Heart right ventricle (tissue), 16 donors: ENCODE measurements at regions not wholly inside any gene's neighbourhood (a gene's known extent, or its start where the extent isn't known, plus 50 kb on each side); places are given as distances from the start of the nearest gene placed in this dataset.

ENCODE experiments used
- ATAC-seq, 8 donors: fragments of 200-7000 bp; cut with Tn5 transposase; one replicate each; pipeline ENCODE4 v1.9.1; 2020; ENCODE audit warnings: mild to moderate bottlenecking in 8 of 8, moderate library complexity in 8 of 8, moderate number of reproducible peaks in 1 of 8
- DNase-seq, 2 donors: peaks; one replicate each; pipeline ENCODE4 v3.0.0-alpha.2; 2020
- H3K27ac ChIP-seq, 10 donors: fragments of 200-600 bp; sonication (generic) in 2 of 10; one replicate each; pipeline versions ENCODE4 v1.5.0 to v1.8.0; 2020 to 2022; ENCODE audit warnings: mild to moderate bottlenecking in 3 of 10
- H3K27me3 ChIP-seq, 7 donors: fragments of 200-600 bp; one replicate each; pipeline ENCODE4 v1.8.0; 2021 to 2022; ENCODE audit warnings: mild to moderate bottlenecking in 2 of 7
- H3K36me3 ChIP-seq, 9 donors: fragments of 200-600 bp; sonication (generic) in 1 of 9; one replicate each; pipeline versions ENCODE4 v1.5.0 to v1.8.0; 2020 to 2022; ENCODE audit warnings: mild to moderate bottlenecking in 2 of 9
- H3K4me1 ChIP-seq, 9 donors: fragments of 200-600 bp; sonication (generic) in 1 of 9; one replicate each; pipeline versions ENCODE4 v1.5.0 to v1.8.0; 2020 to 2022; ENCODE audit warnings: mild to moderate bottlenecking in 4 of 9
- H3K4me3 ChIP-seq, 10 donors: fragments of 200-600 bp; sonication (generic) in 2 of 10; one replicate each; pipeline versions ENCODE4 v1.5.0 to v1.8.0; 2020 to 2022; ENCODE audit warnings: mild to moderate bottlenecking in 7 of 10, moderate library complexity in 2 of 10
- H3K9me3 ChIP-seq, 11 donors: fragments of 200-600 bp in 10 of 11; sonication (generic) in 2 of 11; one replicate each; pipeline versions ENCODE4 v1.5.0 to v1.8.0; 2013 to 2022; ENCODE audit warnings: mild to moderate bottlenecking in 2 of 11, control low read depth in 1 of 11, moderate library complexity in 1 of 11
- CTCF ChIP-seq, 9 donors: fragments of 200-600 bp; sonication (generic) in 2 of 9; IDR thresholded peaks; one replicate each; pipeline versions ENCODE4 v1.5.0 to v1.8.0; 2021 to 2022; ENCODE audit warnings: antibody characterized with exemption in 9 of 9, mild to moderate bottlenecking in 5 of 9, moderate library complexity in 1 of 9
- WGBS, 2 donors: extraction: QIAGEN DNeasy Blood & Tissue Kit; methylation state at CpG; one replicate each; pipeline ENCODE4 v1.1.7; 2013; ENCODE audit warnings: inconsistent platforms in 1 of 2; 5-methylcytosine and 5-hydroxymethylcytosine counted together
- intact Hi-C, 10 donors: fragments of 100-400 bp; cut with DNase I; formaldehyde crosslinking; loops; one replicate each; pipeline versions ENCODE4 v1.11.1 to v1.14.2; 2022
- donor health status: Arrhythmogenic right ventricular cardiomyopathy.
- donor health status: ischemic (EF 13 %, LVEDD 7.1; RV severe dilation, severe dysfunction).
- donor health status: healthy with polysubstance abuse.
- donor health status: DM: no; HTN: yes; CAD: no.
- donor health status: DM: no; HTN: no; CAD: no.
- donor health status: ischemic (EF 25% LVEDD 6.9; RV normal size, moderate dysfunction).
- donor health status: ischemic (EF 25% LVEDD 5.7; RV mildly dilated, moderate dysfunction).
- donor health status: healthy.
- donor health status: DM: yes; HTN: yes; CAD: no.
- donor health status: Ischemic cardiomyopathy.
- donor health status: ischemic (EF 35%, LVEDD 5.7; RV mildly dilated, moderate dysfunction).
- donor health status: nonischemic (EF 11% LVEDD 7.7; RV severe dilation, severe dysfunction).
- donor health status: DM: yes; HTN: yes; CAD: no.
- donor health status: PGD.
- donor health status: ischemic (EF 29% LVEDD 5.4; RV normal size, mild dysfunction).
- donor health status: nonischemic (EF 23%, LVEDD 6.1; RV moderate dilation, normal function).

- Histone ChIP-seq H3K4me1 (peaks cover 0 to 16% (median 4%) of the 10 kb centered on the region in 9 donors), H3K27ac (no peak overlapping the region), H3K4me3 (no peak overlapping the region), H3K36me3 (no peaks in the 10 kb centered on the region), H3K9me3 (no peaks in the 10 kb centered on the region), H3K27me3 (no peaks in the 10 kb centered on the region)
- ATAC-seq (no peak), DNase-seq (no peak)
- TF ChIP-seq CTCF (IDR thresholded peaks at IDR 0.05), result no peak
- intact Hi-C loops, result no loop called here
- WGBS, 2 donors, result 48 to 56% methylated on average over 2 of the region's 2 CpGs
Measured at GRCh38 chr10:60508831-60509230, 119.2 kb upstream of the ANK3 start.

GRCh38 chr10:60508037-60508436 lies 118.4 kb upstream of the ANK3 start:
- ATAC-seq, result peak in 2 of 8 donors; percentile 46 to 47
- H3K9me3 ChIP-seq, result no peaks in the 10 kb centered on the region
- intact Hi-C loops, result no loop called here
- H3K4me1 ChIP-seq, result peaks cover 0 to 16% (median 4%) of the 10 kb centered on the region in 9 donors
- H3K27me3 ChIP-seq, result no peaks in the 10 kb centered on the region
- DNase-seq, result no peak
- TF ChIP-seq CTCF (IDR thresholded peaks at IDR 0.05), result no peak
- no peak overlapping the region for H3K27ac ChIP-seq
- WGBS, 2 donors, result 81 to 82% methylated on average over 3 of the region's 3 CpGs
- H3K4me3 ChIP-seq, result no peak overlapping the region
- H3K36me3 ChIP-seq, result no peaks in the 10 kb centered on the region

- no peaks in the 10 kb centered on the region for H3K9me3 ChIP-seq
- peaks cover 0 to 8% (median 0%) of the 10 kb centered on the region in 9 donors for H3K4me1 ChIP-seq
- TF ChIP-seq CTCF (IDR thresholded peaks at IDR 0.05), result no peak
- no peak overlapping the region for H3K4me3 ChIP-seq
- DNase-seq, result no peak
- no peaks in the 10 kb centered on the region for H3K27me3 ChIP-seq
- 94% methylated on average over 4 of the region's 4 CpGs for WGBS, 2 donors
- H3K36me3 ChIP-seq, result no peaks in the 10 kb centered on the region
- ATAC-seq, result no peak
- no peak overlapping the region for H3K27ac ChIP-seq
- intact Hi-C loops, result no loop called here
Measured at GRCh38 chr10:60502621-60503020, 112.9 kb upstream of the ANK3 start.

- H3K27me3 ChIP-seq, result no peaks in the 10 kb centered on the region
- H3K4me1 ChIP-seq, result peaks cover 0 to 11% (median 0%) of the 10 kb centered on the region in 9 donors
- H3K9me3 ChIP-seq, result no peaks in the 10 kb centered on the region
- intact Hi-C loops, result no loop called here
- H3K27ac ChIP-seq, result no peak overlapping the region
- no peak overlapping the region for H3K4me3 ChIP-seq
- no peaks in the 10 kb centered on the region for H3K36me3 ChIP-seq
- no peak for ATAC-seq
- WGBS, 2 donors, result 89 to 93% methylated on average over 3 of the region's 3 CpGs
- DNase-seq, result no peak
- TF ChIP-seq CTCF (IDR thresholded peaks at IDR 0.05), result no peak
Measured at GRCh38 chr10:60498985-60499384, 109.3 kb upstream of the ANK3 start.
